GM18868 (cell line): ENCODE measurements at regions not wholly inside any gene's neighbourhood (a gene's known extent, or its start where the extent isn't known, plus 50 kb on each side); places are given as distances from the start of the nearest gene placed in this dataset.

Experiments
- ATAC-seq: cut with Tn5 transposase; IDR thresholded peaks from one replicate; pipeline ENCODE4 v1.9.1; 2021; ENCODE audit warnings: mild to moderate bottlenecking, moderate library complexity; ENCODE audit not compliant: unreplicated experiment

GRCh38 chr3:152051501-152052404 lies 178.3 kb downstream of the SUCNR1 start:
- ATAC-seq = peak; percentile 85

GRCh38 chr3:152053866-152054265 lies 180.4 kb downstream of the SUCNR1 start:
- no peak for ATAC-seq

DNA sequence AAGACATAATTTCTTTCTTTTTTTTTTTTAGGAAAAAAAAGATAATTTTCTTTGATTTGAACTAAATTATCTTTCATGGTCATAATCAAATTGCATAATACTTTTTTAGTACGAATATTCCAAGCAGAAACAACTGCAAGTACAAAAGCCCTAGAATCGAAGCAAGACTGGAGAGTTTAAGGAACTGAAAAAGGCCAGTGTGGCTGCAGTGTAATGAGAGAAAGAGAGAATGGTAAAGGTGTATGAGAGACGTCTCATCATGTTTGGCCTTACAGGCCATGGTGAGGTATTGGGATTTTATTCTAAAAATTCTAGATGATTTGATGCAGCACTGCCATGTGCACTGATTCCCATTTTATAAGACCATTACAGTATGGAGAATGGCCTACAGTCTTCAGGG lies 180.9 kb downstream of the SUCNR1 start:
- peak; percentile 78 for ATAC-seq

GRCh38 chr3:152056073-152056472 lies 182.6 kb downstream of the SUCNR1 start:
- ATAC-seq = no peak

DNA sequence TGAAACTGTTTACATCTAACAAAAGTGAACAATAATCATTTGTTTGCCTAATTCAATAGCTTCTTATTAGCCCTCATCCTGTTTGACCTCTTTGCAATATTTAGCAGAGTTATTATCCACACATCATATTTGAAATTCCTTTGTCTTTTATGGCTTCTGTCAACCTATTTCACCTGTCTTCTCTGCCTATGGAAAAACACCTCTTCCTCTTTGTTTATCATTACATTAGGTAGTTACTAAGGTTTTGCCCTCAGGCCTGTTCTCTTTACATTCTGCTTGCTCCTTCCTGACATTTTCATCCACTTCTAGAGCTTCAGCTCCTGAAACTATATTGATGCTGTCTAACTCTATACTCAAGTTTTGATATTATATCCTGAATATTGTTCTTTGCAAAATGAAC lies 183.0 kb downstream of the SUCNR1 start:
- no peak for ATAC-seq

DNA sequence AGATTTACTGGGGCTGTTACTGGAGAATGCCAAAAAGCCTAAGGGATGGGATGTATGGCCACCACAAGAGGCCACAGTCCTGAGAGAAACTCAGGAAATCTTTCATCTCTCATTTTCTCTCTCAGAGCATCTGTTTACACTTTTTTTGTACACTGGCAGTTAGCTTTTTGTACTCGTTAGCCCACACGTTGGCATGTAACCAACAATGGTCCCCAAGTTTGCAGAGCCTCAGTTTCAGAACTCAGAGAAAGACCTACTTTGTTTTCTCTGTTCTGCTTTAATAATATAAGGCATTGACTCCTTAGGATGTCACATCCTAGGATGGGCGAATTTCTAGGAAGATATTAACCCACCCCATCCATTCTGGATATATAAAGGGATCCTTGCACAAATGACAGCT lies 183.5 kb downstream of the SUCNR1 start:
- ATAC-seq = no peak

GRCh38 chr3:152058856-152059255 lies 185.4 kb downstream of the SUCNR1 start:
- ATAC-seq = no peak

DNA sequence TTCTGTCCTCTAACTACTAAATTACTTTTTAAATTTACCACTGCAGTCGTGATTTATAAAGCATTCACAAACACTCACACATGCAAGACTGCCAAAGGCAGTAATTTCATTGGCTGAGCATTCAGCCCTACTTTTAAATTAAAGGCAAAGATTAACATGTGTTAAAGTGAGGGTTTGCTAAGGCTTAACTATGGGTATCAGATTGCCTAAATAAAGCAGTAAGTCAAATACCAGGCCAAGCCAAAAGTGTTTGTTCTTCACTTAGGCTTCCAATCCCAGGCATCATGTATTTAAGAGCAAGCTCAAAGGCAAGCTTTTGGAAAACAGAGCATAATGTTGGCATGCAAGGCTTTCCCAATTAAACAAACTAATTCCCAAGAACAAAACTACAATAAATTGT lies 187.3 kb downstream of the SUCNR1 start:
- no peak for ATAC-seq

DNA sequence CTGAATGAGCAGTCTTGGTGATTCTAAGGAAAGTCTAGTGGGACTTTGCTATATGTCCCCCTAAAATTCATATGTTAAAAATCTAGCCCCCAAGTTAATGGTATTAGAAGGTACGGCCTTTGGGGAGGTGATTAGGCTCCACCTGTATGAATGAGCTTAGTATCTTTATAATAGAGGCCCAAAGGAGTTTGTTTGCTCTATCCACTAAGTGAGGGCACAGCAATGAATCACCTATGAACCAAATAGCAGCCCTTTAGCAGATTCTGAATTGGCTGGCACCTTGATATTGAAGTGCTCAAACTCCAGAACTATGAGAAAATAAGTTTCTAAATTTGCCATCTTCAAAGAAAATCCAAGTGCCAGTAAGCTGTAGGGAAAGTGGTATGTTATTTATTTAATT lies 187.9 kb downstream of the SUCNR1 start:
- no peak for ATAC-seq

- no peak for ATAC-seq
Observed at GRCh38 chr3:152069871-152070270, 196.4 kb downstream of the SUCNR1 start.

- no peak for ATAC-seq
Observed at GRCh38 chr3:152071315-152071714, 197.4 kb upstream of the MBNL1 start.

DNA sequence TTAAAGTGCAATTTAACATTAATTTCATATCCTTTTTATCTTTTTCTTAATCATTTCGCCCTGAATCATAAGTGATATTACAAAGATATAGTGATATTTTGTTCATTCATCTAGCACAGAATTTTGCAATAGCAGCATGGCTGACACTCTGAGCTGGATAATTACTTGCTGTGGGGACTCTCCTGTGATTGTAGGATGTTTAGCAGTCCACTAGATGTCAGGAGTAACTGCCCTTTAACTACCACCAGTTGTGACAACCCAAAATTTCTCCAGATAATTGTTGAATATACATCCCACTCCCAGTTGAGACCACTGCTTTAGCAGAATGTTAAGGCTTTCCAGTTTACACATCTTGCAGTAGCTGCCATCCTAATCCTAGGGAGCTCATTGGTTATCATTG lies 196.8 kb upstream of the MBNL1 start:
- ATAC-seq = peak; percentile 80

- ATAC-seq = no peak
Observed at GRCh38 chr3:152073267-152073666, 195.5 kb upstream of the MBNL1 start.

DNA sequence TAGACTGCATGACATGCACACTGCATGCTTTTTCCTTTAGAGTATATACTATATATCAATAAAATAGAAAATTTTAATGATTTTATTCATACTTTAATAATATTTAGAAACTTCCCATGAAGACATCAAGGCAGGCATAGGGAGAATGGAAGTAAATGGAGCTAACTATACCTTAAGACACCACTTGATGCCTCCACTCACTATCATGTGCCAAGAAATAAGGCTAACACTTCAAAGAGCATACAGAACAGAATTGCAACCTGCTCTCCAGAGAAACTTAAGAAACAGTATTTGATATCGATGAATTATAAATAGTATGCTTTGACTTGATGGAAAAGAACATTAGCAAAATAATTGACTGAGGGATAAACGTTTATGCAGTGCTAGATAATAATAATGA lies 192.6 kb upstream of the MBNL1 start:
- no peak for ATAC-seq

GRCh38 chr3:152079980-152080379 lies 188.7 kb upstream of the MBNL1 start:
- no peak for ATAC-seq

DNA sequence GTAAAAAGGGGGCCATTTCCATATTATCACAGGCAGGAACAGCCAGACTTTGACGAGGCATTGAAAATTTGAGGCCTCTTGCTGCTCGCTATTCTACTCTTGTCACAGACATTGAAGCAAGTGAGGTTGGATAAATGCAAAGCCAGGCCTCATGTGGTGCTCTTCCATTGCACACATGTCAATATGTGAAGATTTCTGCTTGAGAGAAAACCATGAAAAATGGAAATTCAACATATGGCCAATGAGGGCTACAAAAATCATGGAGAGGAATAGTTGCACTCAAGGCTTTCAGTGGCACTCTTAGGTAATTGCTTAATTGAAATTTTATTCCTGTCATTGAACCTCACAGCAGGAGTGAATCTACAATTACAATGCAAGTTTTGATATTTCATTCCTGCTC lies 185.6 kb upstream of the MBNL1 start:
- ATAC-seq = no peak

DNA sequence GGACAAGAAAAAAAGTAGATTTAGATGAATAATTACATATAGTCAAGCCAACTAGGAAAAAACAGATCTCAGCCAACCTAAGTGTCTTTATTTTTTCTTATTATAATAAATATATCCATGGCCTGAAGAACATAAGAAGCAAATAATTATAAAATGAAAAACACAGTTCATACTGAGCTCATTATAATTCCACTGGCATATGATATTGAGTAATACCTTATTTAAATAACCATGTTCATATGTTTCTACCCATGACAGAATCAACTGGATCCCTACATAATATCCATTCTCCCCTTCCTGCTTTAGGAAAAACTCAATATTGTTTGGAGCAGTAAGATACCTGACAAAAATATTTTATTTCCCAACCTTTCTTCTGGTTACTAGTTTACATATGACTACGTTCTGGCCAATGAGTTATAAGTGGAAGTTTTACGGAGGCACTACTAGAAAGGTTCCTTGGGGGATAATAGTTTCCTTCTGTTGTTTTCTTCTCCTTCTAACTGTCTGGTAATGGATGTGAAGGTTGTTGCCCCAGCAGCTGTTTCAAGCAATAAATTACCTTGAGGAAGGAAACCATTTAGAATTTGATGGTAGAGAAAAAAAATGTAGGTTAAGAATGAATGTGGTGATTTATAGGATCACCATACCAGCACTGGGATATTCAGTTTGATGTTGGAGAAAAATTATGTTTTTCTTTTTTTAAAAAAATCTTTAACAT lies 184.1 kb upstream of the MBNL1 start:
- no peak for ATAC-seq

- no peak for ATAC-seq
Observed at GRCh38 chr3:152087153-152087552, 181.6 kb upstream of the MBNL1 start.

- no peak for ATAC-seq
Observed at GRCh38 chr3:152089528-152089927, 179.2 kb upstream of the MBNL1 start.

- no peak for ATAC-seq
Observed at GRCh38 chr3:152091725-152092124, 177.0 kb upstream of the MBNL1 start.

GRCh38 chr3:152093901-152094300 lies 174.8 kb upstream of the MBNL1 start:
- no peak for ATAC-seq

DNA sequence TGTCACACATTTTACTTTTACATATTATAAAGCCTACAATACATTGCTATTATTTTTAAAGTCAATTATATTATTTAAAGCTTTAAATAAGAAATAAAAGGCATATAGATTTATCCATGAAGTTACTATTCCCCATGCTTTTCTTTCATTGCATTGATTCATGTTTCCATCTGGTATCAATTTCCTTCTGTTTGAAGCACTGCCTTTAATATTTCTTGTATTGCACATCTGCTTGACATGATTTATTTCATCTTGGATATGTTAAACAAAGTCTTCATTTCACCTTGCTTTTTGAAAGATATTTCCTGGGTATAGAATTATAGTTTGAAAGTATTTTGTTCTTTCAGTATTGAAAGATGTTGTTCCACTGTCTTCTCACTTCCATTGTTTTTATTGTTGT lies 174.3 kb upstream of the MBNL1 start:
- no peak for ATAC-seq
